Esophagus muscularis mucosa (tissue), 4 donors: ENCODE measurements at regions not wholly inside any gene's neighbourhood (a gene's known extent, or its start where the extent isn't known, plus 50 kb on each side); places are given as distances from the start of the nearest gene placed in this dataset.

Source experiments
- DNase-seq: peaks from one replicate; pipeline ENCODE4 v3.0.0-alpha.2; 2017; ENCODE audit errors: extremely low spot score
- H3K27ac ChIP-seq, 4 donors: fragments of 200-600 bp; sonication (generic); replicated peaks in 1 of 4; 1 replicate in 3 of 4; 2 replicates in 1 of 4; pipeline ENCODE4 v1.5.1; 2016 to 2019; ENCODE audit warnings: mild to moderate bottlenecking in 1 of 4
- H3K27me3 ChIP-seq, 4 donors: fragments of 200-600 bp; sonication (generic); one replicate each; pipeline versions ENCODE4 v1.5.1 to v1.6.0; 2016 to 2019
- H3K36me3 ChIP-seq, 4 donors: fragments of 200-600 bp; sonication (generic); one replicate each; pipeline ENCODE4 v1.5.1; 2016 to 2019
- H3K4me1 ChIP-seq, 4 donors: fragments of 200-600 bp; sonication (generic); one replicate each; pipeline ENCODE4 v1.5.1; 2016 to 2019
- H3K4me3 ChIP-seq, 4 donors: fragments of 200-600 bp; sonication (generic); 1 replicate in 2 of 4; 2 replicates in 2 of 4; pipeline ENCODE4 v1.5.1; 2016 to 2019; ENCODE audit warnings: mild to moderate bottlenecking in 4 of 4, moderate library complexity in 1 of 4
- H3K9me3 ChIP-seq, 4 donors: fragments of 200-600 bp; sonication (generic); 1 replicate in 3 of 4; 2 replicates in 1 of 4; pipeline ENCODE4 v1.5.1; 2016 to 2019
- CTCF ChIP-seq, 3 experiments: fragments of 200-600 bp in 2 of 3; fragments of 450-650 bp in 1 of 3; sonication (generic) in 2 of 3; IDR thresholded peaks; one replicate each; pipeline ENCODE4 v1.5.1; 2017 to 2019; ENCODE audit warnings: antibody characterized with exemption in 3 of 3, mild to moderate bottlenecking in 2 of 3, moderate library complexity in 1 of 3
- EP300 ChIP-seq: sonication (generic); formaldehyde crosslinking; IDR thresholded peaks from one replicate; pipeline ENCODE4 v1.6.1; 2017; ENCODE audit warnings: antibody characterized with exemption
- POLR2A ChIP-seq: fragments of 450-650 bp; IDR thresholded peaks from one replicate; pipeline ENCODE4 v1.6.1; 2017; ENCODE audit warnings: antibody characterized with exemption, moderate library complexity, mild to moderate bottlenecking, low read depth
- POLR2AphosphoS5 ChIP-seq, 2 donors: sonication (generic); formaldehyde crosslinking; IDR thresholded peaks; one replicate each; pipeline ENCODE4 v1.6.1; 2017; ENCODE audit warnings: antibody characterized with exemption in 2 of 2
- WGBS: methylation state at CpG from one replicate; pipeline ENCODE4 v1.1.5; 2018; 5-methylcytosine and 5-hydroxymethylcytosine counted together
- intact Hi-C: fragments of 100-400 bp; cut with DNase I; formaldehyde crosslinking; loops from one replicate; pipeline ENCODE4 v1.15.1; 2023

GRCh38 chr10:10796061-10796773, 221.5 kb upstream of the CELF2 start:
- 50% methylated on average over 8 of the region's 8 CpGs for WGBS
- no peak for DNase-seq
- Histone ChIP-seq H3K27me3 (no peaks in the 10 kb centered on the region), H3K9me3 (no peaks in the 10 kb centered on the region), H3K36me3 (no peaks in the 10 kb centered on the region), H3K27ac (peak overlapping the region; percentile 83 to 89 (median 84)), H3K4me1 (peaks cover 18 to 86% (median 70%) of the 10 kb centered on the region in 4 donors), H3K4me3 (peak overlapping the region; percentile 38 to 58 (median 48))
- intact Hi-C loops: loop anchor here (5.0 to 10.0 kb wide), 2 partner anchors 71 to 219 kb away; partner anchors contain the start of gene CELF2
- TF ChIP-seq CTCF (IDR thresholded peaks at IDR 0.05) (no peak), POLR2AphosphoS5 (IDR thresholded peaks at IDR 0.05) (peak in 1 of 2 donors; percentile 65)

GRCh38 chr10:10796774-10797415, 220.8 kb upstream of the CELF2 start:
- WGBS: 19% methylated on average over 6 of the region's 6 CpGs

GRCh38 chr10:10797513-10797912, 220.2 kb upstream of the CELF2 start:
- no peaks in the 10 kb centered on the region for H3K9me3 ChIP-seq
- 34% methylated on average over 8 of the region's 8 CpGs for WGBS
- intact Hi-C loops: loop anchor here (5.0 to 10.0 kb wide), 2 partner anchors 70 to 217 kb away; partner anchors contain the start of gene CELF2
- H3K27ac ChIP-seq: peak overlapping the region; percentile 83 to 89 (median 84)
- H3K4me1 ChIP-seq: peaks cover 12 to 90% (median 73%) of the 10 kb centered on the region in 4 donors
- no peaks in the 10 kb centered on the region for H3K27me3 ChIP-seq
- TF ChIP-seq CTCF (IDR thresholded peaks at IDR 0.05): no peak
- TF ChIP-seq POLR2AphosphoS5 (IDR thresholded peaks at IDR 0.05): no peak
- no peak for TF ChIP-seq POLR2A
- TF ChIP-seq EP300: no peak
- H3K36me3 ChIP-seq: no peaks in the 10 kb centered on the region
- peak overlapping the region; percentile 38 to 58 (median 48) for H3K4me3 ChIP-seq
- DNase-seq: no peak

More at GRCh38 chr10:10796774-10797415, 220.8 kb upstream of the CELF2 start:
- Histone ChIP-seq H3K36me3 (no peaks in the 10 kb centered on the region), H3K27me3 (no peaks in the 10 kb centered on the region), H3K4me3 (peak overlapping the region; percentile 38 to 58 (median 48)), H3K9me3 (no peaks in the 10 kb centered on the region), H3K4me1 (peaks cover 18 to 92% (median 74%) of the 10 kb centered on the region in 4 donors), H3K27ac (peak overlapping the region; percentile 83 to 89 (median 84))
- no peak for DNase-seq
- intact Hi-C loops: loop anchor here (5.0 to 10.0 kb wide), 2 partner anchors 70 to 218 kb away; partner anchors contain the start of gene CELF2
- no peak for TF ChIP-seq POLR2A
- TF ChIP-seq EP300: no peak
- TF ChIP-seq POLR2AphosphoS5 (IDR thresholded peaks at IDR 0.05): peak in 1 of 2 donors; percentile 50
- TF ChIP-seq CTCF (IDR thresholded peaks at IDR 0.05): no peak

GRCh38 chr10:10798102-10798863, 219.4 kb upstream of the CELF2 start:
- no peak for DNase-seq
- H3K27me3 ChIP-seq: no peaks in the 10 kb centered on the region
- TF ChIP-seq EP300 (no peak), POLR2A (no peak), POLR2AphosphoS5 (IDR thresholded peaks at IDR 0.05) (no peak), CTCF (IDR thresholded peaks at IDR 0.05) (no peak)
- 20% methylated on average over 20 of the region's 20 CpGs for WGBS
- H3K4me1 ChIP-seq: peaks cover 10 to 90% (median 74%) of the 10 kb centered on the region in 4 donors
- H3K4me3 ChIP-seq: peak overlapping the region; percentile 38 to 58 (median 48)
- H3K9me3 ChIP-seq: no peaks in the 10 kb centered on the region
- intact Hi-C loops: loop anchor here (5.0 to 10.0 kb wide), 2 partner anchors 69 to 217 kb away; partner anchors contain the start of gene CELF2
- no peaks in the 10 kb centered on the region for H3K36me3 ChIP-seq
- peak overlapping the region; percentile 83 to 89 (median 84) for H3K27ac ChIP-seq
